ENCODE measurements at regions not wholly inside any gene's neighbourhood (a gene's known extent, or its start where the extent isn't known, plus 50 kb on each side); places are given as distances from the start of the nearest gene placed in this dataset.
"Not testable (repeated sequence)": the region's sequence is repeated elsewhere in the genome, so short reads cannot be mapped to it uniquely, and the experiment has no call there.

- DNase-seq (ENCODE audit: low read depth, low spot score): no peak
- in situ Hi-C loops (cut with HindIII; ENCODE audit: low pct_unique_long_range_greater_than_20kb, low sequenced_read_pairs): no loop called here
These were observed 53.3 kb upstream of the CYLC2 start for GRCh38 chr9:102941868-102942267.

DNA sequence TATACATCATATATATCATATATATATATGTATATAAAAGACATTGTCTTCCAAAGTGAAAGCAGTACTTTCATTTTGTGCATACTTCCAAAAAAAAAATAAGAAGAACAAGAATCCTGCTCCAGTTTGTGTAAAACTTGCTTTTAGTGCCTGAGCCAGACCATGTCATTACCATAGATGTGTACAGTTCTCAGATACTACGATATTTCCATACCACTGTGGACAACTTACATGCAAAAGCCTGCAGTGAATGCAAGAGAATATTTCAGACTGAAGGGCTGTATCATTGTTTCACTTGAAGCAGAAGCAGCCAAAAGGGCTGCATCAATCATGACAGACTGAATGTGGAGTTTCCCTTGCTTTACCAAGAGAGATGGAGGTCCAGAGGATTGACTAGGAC lies 72.6 kb upstream of the CYLC2 start:
- in situ Hi-C loops (cut with HindIII; ENCODE audit: low pct_unique_long_range_greater_than_20kb, low sequenced_read_pairs): no loop called here

DNA sequence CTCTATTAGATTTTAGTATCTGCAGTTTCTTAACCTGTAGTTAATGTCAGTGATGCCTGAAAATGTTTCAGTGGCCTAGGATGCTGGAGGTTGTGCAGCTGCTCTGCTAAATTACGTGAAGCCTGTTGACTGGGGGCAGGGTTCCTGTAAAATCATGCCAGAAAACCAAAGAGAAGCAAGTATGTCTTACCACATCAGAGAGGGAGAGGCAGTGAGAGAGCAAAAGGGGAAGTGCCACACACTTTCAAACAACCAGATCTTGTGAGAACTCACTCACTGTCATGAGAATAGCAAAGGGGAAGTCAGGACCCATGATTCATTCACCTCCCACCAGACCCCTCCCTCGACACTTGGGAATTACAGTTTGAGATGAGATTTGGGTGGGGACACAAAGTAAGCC lies 83.9 kb upstream of the CYLC2 start:
- no peak for DNase-seq (ENCODE audit: low read depth, low spot score)
- in situ Hi-C loops (cut with HindIII; ENCODE audit: low pct_unique_long_range_greater_than_20kb, low sequenced_read_pairs): no loop called here

More for the DNA sequence above, 72.6 kb upstream of the CYLC2 start:
- no peak for DNase-seq (ENCODE audit: low read depth, low spot score)

DNA sequence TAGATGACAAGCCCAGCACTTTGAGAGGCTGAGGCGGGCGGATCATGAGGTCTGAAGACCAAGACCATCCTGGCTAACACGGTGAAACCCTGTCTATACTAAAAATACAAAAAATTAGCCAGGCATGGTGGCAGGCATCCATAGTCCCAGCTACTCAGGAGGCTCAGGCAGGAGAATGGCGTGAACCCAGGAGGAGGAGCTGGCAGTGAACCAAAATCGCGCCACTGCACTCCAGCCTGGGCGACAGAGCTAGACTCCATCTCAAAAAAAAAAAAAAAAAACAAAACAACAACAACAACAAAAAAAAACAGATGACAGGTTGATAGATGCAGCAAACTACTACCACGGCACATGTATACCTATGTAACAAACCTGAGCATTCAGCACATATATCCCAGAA lies 89.3 kb upstream of the CYLC2 start:
- DNase-seq (ENCODE audit: low read depth, low spot score); in situ Hi-C loops (cut with HindIII; ENCODE audit: low pct_unique_long_range_greater_than_20kb, low sequenced_read_pairs): not testable (repeated sequence)

DNA sequence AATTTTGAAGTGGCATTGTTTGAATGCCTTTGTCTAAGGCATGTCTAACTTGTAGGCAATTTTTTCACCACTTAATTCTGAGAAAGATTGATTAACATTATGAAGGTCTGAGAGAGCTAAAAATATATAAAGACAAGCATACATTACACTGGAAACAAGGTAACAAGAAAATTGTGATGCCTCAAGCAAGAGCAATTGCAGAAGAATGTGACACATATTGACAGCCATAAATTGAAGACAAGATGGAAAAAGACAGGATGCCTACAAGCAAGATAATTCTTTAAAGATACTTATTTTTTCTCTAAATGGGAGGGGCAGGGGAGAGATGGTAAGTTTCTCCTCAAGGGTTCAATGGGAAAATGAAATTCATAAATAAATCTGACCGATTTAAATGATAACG lies 103.1 kb upstream of the CYLC2 start:
- no peak for DNase-seq (ENCODE audit: low read depth, low spot score)
- in situ Hi-C loops (cut with HindIII; ENCODE audit: low pct_unique_long_range_greater_than_20kb, low sequenced_read_pairs): no loop called here

GRCh38 chr9:102888747-102889146 lies 106.4 kb upstream of the CYLC2 start:
- DNase-seq (ENCODE audit: low read depth, low spot score): peak; percentile 9
- in situ Hi-C loops (cut with HindIII; ENCODE audit: low pct_unique_long_range_greater_than_20kb, low sequenced_read_pairs): not testable (repeated sequence)

- in situ Hi-C loops (cut with HindIII; ENCODE audit: low pct_unique_long_range_greater_than_20kb, low sequenced_read_pairs): no loop called here
These were observed 119.4 kb upstream of the CYLC2 start for GRCh38 chr9:102875687-102876086.

DNA sequence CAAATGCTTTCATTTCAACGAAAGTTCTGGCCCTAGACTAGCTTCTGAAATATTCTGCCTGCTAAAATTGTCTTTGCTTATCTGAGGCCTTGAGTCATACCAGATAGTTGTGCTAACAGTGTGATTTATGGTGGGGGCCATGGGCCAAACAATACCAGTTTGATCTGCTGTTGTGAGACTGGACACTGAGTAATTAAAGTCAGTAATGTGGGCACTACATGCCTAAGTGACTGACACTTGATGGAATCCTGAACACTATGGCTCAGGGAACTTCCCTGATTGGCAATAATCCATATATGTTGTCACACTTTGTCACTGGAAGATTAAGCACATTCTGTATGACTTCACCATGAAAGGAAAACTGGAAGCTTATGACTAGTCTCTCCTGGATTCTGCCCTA lies 127.6 kb upstream of the CYLC2 start:
- in situ Hi-C loops (cut with HindIII; ENCODE audit: low pct_unique_long_range_greater_than_20kb, low sequenced_read_pairs): no loop called here
- DNase-seq (ENCODE audit: low read depth, low spot score): no peak

More at GRCh38 chr9:102875687-102876086, 119.4 kb upstream of the CYLC2 start:
- no peak for DNase-seq (ENCODE audit: low read depth, low spot score)

DNA sequence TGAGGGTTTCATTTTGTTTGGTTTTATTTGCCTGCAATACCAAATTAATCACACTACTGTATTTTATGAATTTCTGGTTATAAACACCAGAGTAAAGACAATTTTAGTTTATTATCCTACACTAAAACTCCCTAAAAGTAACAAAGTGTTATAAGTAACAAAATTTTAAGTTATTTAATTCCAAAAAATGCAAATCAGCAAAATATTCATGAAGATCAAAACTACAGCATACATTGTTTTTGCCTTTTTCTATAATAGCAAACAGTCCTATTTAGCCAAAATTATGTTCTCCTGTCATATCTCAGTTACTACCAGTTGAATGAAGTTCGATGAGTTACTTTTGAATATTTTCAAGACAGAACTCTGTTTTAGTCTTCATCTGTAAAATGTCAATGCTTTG lies 132.7 kb upstream of the CYLC2 start:
- in situ Hi-C loops (cut with HindIII; ENCODE audit: low pct_unique_long_range_greater_than_20kb, low sequenced_read_pairs): no loop called here
- DNase-seq (ENCODE audit: low read depth, low spot score): no peak

GRCh38 chr9:102855641-102856040 lies 139.5 kb upstream of the CYLC2 start:
- no peak for DNase-seq (ENCODE audit: low read depth, low spot score)
- in situ Hi-C loops (cut with HindIII; ENCODE audit: low pct_unique_long_range_greater_than_20kb, low sequenced_read_pairs): no loop called here

DNA sequence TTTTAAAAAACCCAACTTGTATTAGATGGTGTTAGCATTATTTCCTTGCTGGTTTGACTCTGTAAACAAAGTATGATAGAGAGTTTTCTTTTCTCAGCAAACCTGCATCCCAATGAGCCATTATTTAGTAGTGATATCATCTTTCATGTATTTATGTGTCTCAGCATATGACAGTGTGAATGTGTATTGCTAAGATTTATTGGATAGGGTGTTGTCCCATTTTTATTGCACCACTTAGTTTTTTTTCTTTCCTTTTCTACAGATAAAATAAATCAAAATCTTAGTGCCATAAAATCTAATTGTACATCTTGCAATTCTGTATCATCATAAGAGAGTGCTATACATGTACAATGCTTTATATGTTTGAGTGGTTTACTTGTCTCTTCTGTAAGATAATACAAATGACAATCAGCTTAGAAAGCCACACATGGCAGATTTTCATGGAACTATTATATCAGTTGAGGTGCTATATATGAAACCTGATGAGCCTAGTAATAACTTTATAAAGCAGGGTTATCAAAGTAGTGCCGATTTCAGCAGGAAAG lies 149.2 kb upstream of the CYLC2 start:
- in situ Hi-C loops (cut with HindIII; ENCODE audit: low pct_unique_long_range_greater_than_20kb, low sequenced_read_pairs): no loop called here
- DNase-seq (ENCODE audit: low read depth, low spot score): no peak

GRCh38 chr9:102844716-102845115 lies 150.4 kb upstream of the CYLC2 start:
- in situ Hi-C loops (cut with HindIII; ENCODE audit: low pct_unique_long_range_greater_than_20kb, low sequenced_read_pairs): no loop called here
- DNase-seq (ENCODE audit: low read depth, low spot score): no peak

DNA sequence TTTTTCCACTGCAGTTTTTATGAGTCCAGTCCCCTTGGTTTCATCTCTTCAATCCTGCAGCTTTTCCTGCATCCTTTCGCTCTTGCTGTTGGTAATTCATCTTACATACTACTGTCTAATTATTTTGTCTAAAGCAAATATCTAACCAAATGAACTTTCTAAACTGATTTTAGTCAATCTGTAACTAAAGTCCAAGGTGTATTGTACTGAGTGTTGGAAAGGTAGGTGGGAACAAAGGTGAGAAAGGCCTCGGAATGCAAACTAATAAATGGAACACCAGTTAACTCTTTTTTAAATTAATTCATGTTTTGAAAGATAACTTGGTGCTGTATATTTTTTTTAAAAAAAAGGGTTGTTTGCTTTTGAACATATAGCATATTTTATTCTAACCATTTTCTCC lies 152.7 kb upstream of the CYLC2 start:
- no peak for DNase-seq (ENCODE audit: low read depth, low spot score)
- in situ Hi-C loops (cut with HindIII; ENCODE audit: low pct_unique_long_range_greater_than_20kb, low sequenced_read_pairs): no loop called here

DNA sequence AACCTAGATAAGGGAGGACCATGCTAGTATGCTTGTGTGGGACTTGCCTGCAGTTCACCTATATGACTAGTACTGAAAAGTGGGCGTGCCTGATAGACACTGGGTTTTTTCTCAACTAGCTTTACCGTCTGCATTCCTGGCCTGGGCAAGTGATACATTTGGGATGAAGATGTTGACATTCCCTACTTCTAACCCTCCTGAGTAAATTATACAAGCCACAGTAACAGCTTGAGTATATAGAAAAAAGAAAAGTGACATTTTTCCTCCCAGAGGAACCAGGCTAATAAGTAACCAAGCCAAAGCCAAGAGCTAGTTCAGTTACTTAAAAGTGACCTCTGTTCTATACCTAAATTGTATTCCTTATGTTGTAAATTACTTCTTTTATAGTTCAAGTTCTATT lies 153.8 kb upstream of the CYLC2 start:
- DNase-seq (ENCODE audit: low read depth, low spot score): no peak
- in situ Hi-C loops (cut with HindIII; ENCODE audit: low pct_unique_long_range_greater_than_20kb, low sequenced_read_pairs): no loop called here

GRCh38 chr9:102840335-102840734 lies 154.8 kb upstream of the CYLC2 start:
- no peak for DNase-seq (ENCODE audit: low read depth, low spot score)
- in situ Hi-C loops (cut with HindIII; ENCODE audit: low pct_unique_long_range_greater_than_20kb, low sequenced_read_pairs): no loop called here

DNA sequence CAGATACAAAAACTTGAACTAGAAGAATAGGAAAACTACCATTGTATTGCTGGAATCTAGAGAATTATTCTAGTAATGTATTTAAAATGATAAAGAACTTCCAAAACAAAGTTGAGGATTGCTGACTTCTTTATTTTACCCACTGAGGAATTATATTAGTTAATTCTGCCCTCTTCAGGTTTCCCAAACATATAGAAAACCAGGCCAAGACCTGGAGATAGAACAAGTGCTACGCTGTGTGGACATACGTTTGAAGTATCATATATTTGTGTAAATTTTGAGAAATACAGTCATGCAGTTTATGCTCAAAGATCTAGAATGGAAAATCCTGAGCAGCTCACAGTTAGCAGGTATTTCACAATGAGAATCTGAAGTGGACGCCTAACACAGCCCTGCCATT lies 162.3 kb upstream of the CYLC2 start:
- peak; percentile 53 for DNase-seq (ENCODE audit: low read depth, low spot score)
- in situ Hi-C loops (cut with HindIII; ENCODE audit: low pct_unique_long_range_greater_than_20kb, low sequenced_read_pairs): no loop called here

DNA sequence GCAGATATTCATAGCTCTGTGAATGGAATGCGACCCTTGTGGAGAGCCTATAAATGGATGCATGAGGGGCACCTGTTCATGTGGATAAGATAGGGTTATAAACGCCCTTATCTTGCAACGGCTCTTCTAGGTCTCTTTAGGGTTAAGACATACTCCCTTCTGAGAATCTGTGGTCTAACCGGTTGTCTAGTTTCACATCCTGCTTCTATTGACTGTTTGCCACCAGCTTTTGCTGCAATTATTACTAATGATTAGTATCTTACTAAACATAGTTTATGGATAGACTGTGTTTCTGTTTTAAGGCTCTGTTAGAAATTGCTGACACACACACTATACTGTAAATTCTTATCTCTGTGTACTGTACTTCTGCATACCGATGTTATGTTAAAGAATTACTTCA lies 198.9 kb upstream of the CYLC2 start:
- DNase-seq (ENCODE audit: low read depth, low spot score): no peak
- in situ Hi-C loops (cut with HindIII; ENCODE audit: low pct_unique_long_range_greater_than_20kb, low sequenced_read_pairs): no loop called here

- in situ Hi-C loops (cut with HindIII; ENCODE audit: low pct_unique_long_range_greater_than_20kb, low sequenced_read_pairs): no loop called here
- no peak for DNase-seq (ENCODE audit: low read depth, low spot score)
These were observed 199.6 kb upstream of the CYLC2 start for GRCh38 chr9:102795532-102795931.

DNA sequence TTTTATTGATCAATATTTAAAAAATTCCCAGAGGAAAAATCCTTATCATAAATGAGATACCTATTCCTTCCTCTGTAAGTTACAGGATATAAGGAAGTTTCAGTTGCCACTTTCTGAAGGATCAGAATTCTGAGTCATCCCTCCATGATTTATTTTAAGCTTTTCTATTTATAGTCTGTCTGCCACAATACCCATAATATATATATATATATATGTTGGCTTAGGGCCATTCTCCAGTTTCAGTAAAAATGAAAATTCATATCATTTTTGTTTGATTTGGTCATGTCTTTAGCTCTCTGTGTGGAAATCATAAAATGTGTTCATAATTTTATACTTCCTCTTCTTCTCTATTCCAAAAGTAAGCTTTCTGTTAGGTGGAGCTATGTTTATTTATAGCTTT lies 215.8 kb upstream of the CYLC2 start:
- DNase-seq (ENCODE audit: low read depth, low spot score): no peak
- in situ Hi-C loops (cut with HindIII; ENCODE audit: low pct_unique_long_range_greater_than_20kb, low sequenced_read_pairs): no loop called here

- in situ Hi-C loops (cut with HindIII; ENCODE audit: low pct_unique_long_range_greater_than_20kb, low sequenced_read_pairs): no loop called here
- DNase-seq (ENCODE audit: low read depth, low spot score): no peak
These were observed 216.4 kb upstream of the CYLC2 start for GRCh38 chr9:102778746-102779145.

Data from SK-MEL-5 (cell line).